ENCODE measurements at regions not wholly inside any gene's neighbourhood (a gene's known extent, or its start where the extent isn't known, plus 50 kb on each side); places are given as distances from the start of the nearest gene placed in this dataset.

GRCh38 chr11:76271068-76271467 lies 64.8 kb upstream of the WNT11 start:
- TF ChIP-seq NFIC (IDR thresholded peaks at IDR 0.05; ENCODE audit: low read depth, low read length) (no peak), EED (IDR thresholded peaks at IDR 0.05; ENCODE audit: low read depth) (no peak), RAD21 (IDR thresholded peaks at IDR 0.05; ENCODE audit: insufficient read depth, low read depth, low read length) (no peak)
